ENCODE measurements at regions not wholly inside any gene's neighbourhood (a gene's known extent, or its start where the extent isn't known, plus 50 kb on each side); places are given as distances from the start of the nearest gene placed in this dataset.

DNA sequence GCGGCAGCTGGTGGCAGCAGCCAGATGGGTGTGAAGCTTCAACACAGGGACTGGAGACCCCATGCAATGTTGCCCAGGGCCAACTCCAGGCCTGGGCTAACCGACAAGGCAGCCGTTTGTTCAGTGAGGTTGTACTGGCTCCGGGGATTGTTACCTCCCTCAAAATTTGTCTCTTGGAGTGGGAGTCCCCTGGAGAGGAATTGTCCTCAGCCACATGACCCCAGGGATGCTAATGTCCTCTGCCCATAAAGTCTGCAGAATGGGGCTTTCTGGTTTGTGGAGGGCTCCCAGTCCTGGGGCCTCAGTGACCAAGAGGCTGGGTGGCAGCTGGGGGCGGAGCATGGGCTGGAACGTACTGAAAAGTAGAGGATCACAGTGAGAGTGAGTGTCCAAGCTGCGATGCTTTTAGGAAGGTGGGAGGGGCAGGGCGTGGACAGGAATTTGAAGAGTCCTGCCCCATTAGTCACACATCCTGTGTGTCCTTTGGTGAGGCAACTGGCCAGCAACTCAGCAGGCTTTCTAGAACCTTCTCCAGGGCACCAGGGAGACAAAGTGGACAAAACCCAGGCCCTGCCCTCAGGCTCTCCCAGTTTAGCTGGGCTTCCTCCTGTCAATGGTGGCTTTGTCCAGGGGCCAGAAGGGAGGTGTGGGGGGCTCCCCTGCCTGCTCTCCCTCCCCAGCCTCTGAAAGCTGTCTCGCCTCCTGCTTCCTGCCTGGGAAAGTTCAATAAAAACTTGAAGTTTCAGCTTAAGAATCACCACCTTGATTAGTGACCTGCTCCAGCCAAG, 114.0 kb downstream of the NSG2 start:
- Histone ChIP-seq H3K36me3 (no peaks in the 10 kb centered on the region), H3K9me3 (peaks cover 0 to 3% of the 10 kb centered on the region in 2 donors), H3K27me3 (no peaks in the 10 kb centered on the region), H3K4me3 (no peak overlapping the region), H3K4me1 (no peaks in the 10 kb centered on the region), H3K27ac (no peak overlapping the region)
- TF ChIP-seq, protein P1, sequence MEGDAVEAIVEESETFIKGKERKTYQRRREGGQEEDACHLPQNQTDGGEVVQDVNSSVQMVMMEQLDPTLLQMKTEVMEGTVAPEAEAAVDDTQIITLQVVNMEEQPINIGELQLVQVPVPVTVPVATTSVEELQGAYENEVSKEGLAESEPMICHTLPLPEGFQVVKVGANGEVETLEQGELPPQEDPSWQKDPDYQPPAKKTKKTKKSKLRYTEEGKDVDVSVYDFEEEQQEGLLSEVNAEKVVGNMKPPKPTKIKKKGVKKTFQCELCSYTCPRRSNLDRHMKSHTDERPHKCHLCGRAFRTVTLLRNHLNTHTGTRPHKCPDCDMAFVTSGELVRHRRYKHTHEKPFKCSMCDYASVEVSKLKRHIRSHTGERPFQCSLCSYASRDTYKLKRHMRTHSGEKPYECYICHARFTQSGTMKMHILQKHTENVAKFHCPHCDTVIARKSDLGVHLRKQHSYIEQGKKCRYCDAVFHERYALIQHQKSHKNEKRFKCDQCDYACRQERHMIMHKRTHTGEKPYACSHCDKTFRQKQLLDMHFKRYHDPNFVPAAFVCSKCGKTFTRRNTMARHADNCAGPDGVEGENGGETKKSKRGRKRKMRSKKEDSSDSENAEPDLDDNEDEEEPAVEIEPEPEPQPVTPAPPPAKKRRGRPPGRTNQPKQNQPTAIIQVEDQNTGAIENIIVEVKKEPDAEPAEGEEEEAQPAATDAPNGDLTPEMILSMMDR (IDR thresholded peaks at IDR 0.05) = no peak
- intact Hi-C loops (cut with DNase I) = no loop called here
- DNase-seq (ENCODE audit: low spot score in 2 of 2) = peak in 1 of 2 donors; percentile 58

DNA sequence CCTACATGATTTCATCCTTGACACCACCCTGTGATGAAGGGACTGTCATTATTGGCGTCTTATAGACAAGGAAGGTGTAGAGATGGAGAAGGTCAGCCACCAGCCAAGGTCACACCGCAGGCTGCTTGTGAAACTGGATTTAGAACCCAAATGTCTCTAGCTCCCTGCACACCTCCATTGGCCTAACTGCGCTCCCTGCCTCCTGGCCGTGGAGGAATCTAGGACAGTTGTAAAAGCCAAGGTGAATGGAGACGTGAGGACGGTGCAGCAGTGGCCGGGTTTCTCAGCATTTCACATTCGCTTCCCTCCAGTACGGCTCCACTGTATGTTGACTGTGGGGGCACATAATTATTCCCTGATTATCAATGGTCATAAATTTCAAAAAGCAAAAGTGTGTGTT, 119.9 kb downstream of the NSG2 start:
- Histone ChIP-seq H3K4me3 (no peak overlapping the region), H3K4me1 (no peaks in the 10 kb centered on the region), H3K9me3 (peaks cover 0 to 8% of the 10 kb centered on the region in 2 donors), H3K27me3 (no peaks in the 10 kb centered on the region), H3K36me3 (no peaks in the 10 kb centered on the region), H3K27ac (no peak overlapping the region)
- DNase-seq (ENCODE audit: low spot score in 2 of 2) = peak in 1 of 2 donors; percentile 37
- TF ChIP-seq, protein P1 (IDR thresholded peaks at IDR 0.05) = no peak
- intact Hi-C loops (cut with DNase I) = no loop called here

DNA sequence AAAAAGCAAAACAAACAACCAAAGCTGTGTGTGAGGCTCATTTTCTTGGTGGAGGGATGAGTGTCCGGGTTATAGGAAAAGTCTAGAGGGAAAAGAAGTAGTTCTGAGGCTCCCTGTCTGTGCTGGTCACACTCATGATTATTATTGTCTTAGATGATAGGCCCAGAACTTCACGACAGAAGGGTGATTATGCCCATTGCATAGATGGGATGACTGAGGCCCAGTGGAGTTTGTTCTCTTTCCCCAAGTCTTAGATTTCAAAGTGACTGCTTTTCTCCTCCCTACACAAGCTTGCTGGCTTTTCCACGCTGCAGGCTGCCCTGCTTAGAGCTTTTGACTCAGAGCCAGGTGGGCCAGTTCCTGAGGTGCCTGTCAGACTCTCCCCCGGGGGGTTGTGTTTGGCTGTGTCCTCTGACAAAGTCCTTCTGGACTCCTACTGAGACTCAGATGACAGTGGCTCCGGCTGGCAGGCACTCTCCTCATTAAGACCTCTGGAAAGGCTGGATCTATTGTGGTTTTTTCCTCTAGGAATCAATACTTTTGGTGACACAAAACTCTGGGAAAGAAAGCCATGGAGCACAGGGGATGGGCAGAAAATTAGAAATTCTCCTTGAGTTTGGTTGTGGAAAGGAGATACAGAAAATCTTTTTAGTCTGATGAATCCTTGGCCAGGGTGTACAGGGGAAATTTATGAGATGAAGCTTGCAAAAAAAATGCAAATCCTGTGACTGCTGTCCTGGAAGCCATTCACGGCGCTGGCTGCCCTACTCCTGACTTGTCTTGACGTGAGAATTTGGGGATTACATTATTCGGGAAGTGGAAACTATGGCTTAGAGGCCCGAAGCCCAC, 120.9 kb downstream of the NSG2 start:
- TF ChIP-seq, protein P1 (IDR thresholded peaks at IDR 0.05) = no peak
- Histone ChIP-seq H3K4me1 (no peaks in the 10 kb centered on the region), H3K27me3 (no peaks in the 10 kb centered on the region), H3K9me3 (peaks cover 0 to 8% of the 10 kb centered on the region in 2 donors), H3K27ac (no peak overlapping the region), H3K4me3 (no peak overlapping the region), H3K36me3 (no peaks in the 10 kb centered on the region)
- DNase-seq (ENCODE audit: low spot score in 2 of 2) = peak in 1 of 2 donors; percentile 34
- intact Hi-C loops (cut with DNase I) = no loop called here

DNA sequence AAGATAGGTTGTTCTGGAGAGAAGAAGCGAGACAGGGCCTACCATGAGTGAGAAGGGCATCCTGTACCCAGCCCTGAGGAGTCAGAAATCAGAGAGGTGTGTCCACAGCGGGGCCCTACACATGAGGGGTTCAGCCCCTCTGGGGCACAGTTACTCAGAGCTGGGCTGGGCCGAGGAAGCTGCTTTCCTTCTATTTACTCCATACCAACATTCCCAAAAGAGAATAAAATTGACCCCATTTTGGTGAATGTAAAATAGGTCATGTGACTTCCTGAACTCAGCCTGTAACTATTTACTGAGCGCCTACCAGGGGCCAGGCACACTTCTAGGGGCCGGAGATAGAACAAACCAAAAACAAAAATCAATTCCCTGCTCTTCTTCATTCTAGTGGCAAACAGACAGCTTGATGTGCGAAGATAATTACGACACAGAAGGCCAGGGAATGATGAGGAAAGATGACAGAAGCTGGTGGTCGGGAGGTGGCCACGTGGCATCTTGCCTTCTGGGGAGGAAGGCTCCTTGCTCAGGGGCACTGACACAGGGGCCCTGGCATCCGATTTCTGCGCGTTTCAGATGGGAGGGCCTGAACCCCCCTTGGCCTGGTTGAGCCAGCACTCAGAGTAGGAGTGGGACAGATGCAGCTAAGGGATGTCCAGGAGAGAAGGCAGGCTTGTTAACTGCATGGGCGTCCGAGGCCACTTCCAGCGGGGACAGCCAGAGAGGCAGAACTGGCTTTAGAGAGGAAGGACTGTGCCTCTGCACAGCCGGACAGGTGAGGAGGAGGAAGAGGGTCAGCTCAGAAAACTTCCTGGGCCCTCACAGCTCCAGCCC, 121.8 kb downstream of the NSG2 start:
- intact Hi-C loops (cut with DNase I) = no loop called here
- H3K36me3 ChIP-seq = no peaks in the 10 kb centered on the region
- H3K4me3 ChIP-seq = no peak overlapping the region
- DNase-seq (ENCODE audit: low spot score in 2 of 2) = peak in 1 of 2 donors; percentile 12
- H3K27me3 ChIP-seq = no peaks in the 10 kb centered on the region
- TF ChIP-seq, protein P1 (IDR thresholded peaks at IDR 0.05) = no peak
- H3K27ac ChIP-seq = no peak overlapping the region
- no peaks in the 10 kb centered on the region for H3K4me1 ChIP-seq
- H3K9me3 ChIP-seq = peaks cover 0 to 8% of the 10 kb centered on the region in 2 donors

DNA sequence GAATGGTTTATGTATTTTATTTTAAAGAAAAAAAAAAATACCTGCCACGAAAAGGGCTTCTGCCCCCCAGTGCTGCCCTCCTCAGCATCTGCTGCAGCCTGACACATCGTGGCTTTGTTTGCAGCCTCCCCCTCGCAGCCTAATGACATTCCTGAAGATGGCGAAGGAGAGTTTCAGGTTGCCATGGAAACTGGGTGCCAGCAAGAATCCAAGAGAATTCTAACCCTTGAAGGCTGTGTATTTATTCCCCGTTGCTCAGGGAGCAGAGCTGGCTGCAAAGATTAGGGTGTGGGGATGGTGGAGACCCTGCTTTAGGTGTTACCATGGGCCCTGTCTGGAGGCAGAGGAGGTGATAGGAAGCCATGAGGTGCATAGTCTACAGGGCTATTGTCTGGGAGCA, 126.6 kb downstream of the NSG2 start:
- TF ChIP-seq, protein P1 (IDR thresholded peaks at IDR 0.05) = no peak
- intact Hi-C loops (cut with DNase I) = no loop called here
- Histone ChIP-seq H3K4me1 (no peaks in the 10 kb centered on the region), H3K36me3 (no peaks in the 10 kb centered on the region), H3K27me3 (no peaks in the 10 kb centered on the region), H3K27ac (no peak overlapping the region), H3K4me3 (no peak overlapping the region), H3K9me3 (peaks cover 0 to 8% of the 10 kb centered on the region in 2 donors)
- DNase-seq (ENCODE audit: low spot score in 2 of 2) = peak in 1 of 2 donors; percentile 21
